Erythroblast (primary cell): ENCODE measurements at regions not wholly inside any gene's neighbourhood (a gene's known extent, or its start where the extent isn't known, plus 50 kb on each side); places are given as distances from the start of the nearest gene placed in this dataset.

Experiments
- GATA1 ChIP-seq: IDR thresholded peaks from 2 replicates; pipeline ENCODE4 v1.6.1; 2011; ENCODE audit warnings: low read depth, mild to moderate bottlenecking, control low read depth, low read length, moderate library complexity
- POLR2A ChIP-seq: IDR thresholded peaks from 2 replicates; pipeline ENCODE4 v1.6.1; 2011; ENCODE audit warnings: mild to moderate bottlenecking, low read length

DNA sequence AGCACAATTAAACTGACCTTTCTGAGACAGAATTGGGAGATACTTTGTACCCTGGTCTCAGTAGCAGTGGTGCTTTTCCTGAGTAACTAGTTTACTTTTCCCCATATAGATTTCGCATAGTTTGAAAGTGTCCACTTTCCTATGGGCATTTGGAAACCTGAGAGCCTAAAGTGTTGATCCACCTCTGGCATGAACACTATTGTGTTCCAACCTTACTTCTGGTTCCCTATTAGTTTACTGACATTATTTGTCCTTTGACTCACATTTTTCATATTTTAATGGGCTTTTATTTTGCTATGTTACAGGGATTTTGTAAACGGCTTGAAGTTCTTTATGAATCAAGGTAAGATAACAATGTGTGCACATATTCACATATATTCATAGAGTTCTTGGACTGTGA, 103.7 kb downstream of the CBLL2 start:
- TF ChIP-seq POLR2A (no peak), GATA1 (no peak)
